ENCODE measurements at regions not wholly inside any gene's neighbourhood (a gene's known extent, or its start where the extent isn't known, plus 50 kb on each side); places are given as distances from the start of the nearest gene placed in this dataset.

GRCh38 chr6:127404594-127405178, 54.5 kb downstream of the KIAA0408 start (continued):
- no peak for TF ChIP-seq HNRNPL (IDR thresholded peaks at IDR 0.05; ENCODE audit: low read depth, low read length)
- TF ChIP-seq ZNF703 (CRISPR knock-in tag; IDR thresholded peaks at IDR 0.05; ENCODE audit: borderline replicate concordance) = no peak
- TF ChIP-seq MXD1 (CRISPR knock-in tag; IDR thresholded peaks at IDR 0.05) = no peak
- no peak for TF ChIP-seq PPARG (CRISPR knock-in tag; conservative IDR thresholded peaks at IDR 0.05)

GRCh38 chr6:127404133-127404532, 55.1 kb downstream of the KIAA0408 start:
- POLR2A ChIA-PET = no interaction called here

More at GRCh38 chr6:127404133-127404532, 55.1 kb downstream of the KIAA0408 start:
- BruUV-seq (replicated peaks) = no TSS peak
- Histone ChIP-seq H3K4me2 (ENCODE audit: low read depth, low read length) (no peak overlapping the region), H3K36me3 (replicated peaks in 1 of 2; ENCODE audit: control insufficient read depth in 1 of 2, insufficient read depth in 2 of 2, low read length in 2 of 2) (no peaks in the 10 kb centered on the region), H3K4me1 (ENCODE audit: insufficient read depth, low read length) (no peaks in the 10 kb centered on the region), H3K27ac (ENCODE audit: extremely low read length, insufficient read depth, low read length) (no peak overlapping the region), H2AFZ (ENCODE audit: low read length) (no peak overlapping the region), H3K79me2 (ENCODE audit: insufficient read depth, low read length) (no peaks in the 10 kb centered on the region), H3K27me3 (ENCODE audit: control insufficient read depth in 1 of 2, insufficient read depth in 2 of 2, low read length in 2 of 2) (no peaks in the 10 kb centered on the region), H3K4me3 (replicated peaks in 1 of 3; ENCODE audit: insufficient read depth in 1 of 3, low read depth in 2 of 3, low read length in 3 of 3) (no peak overlapping the region), H3K9me3 (ENCODE audit: low read length) (no peaks in the 10 kb centered on the region), H4K20me1 (ENCODE audit: insufficient read depth, low read length) (no peaks in the 10 kb centered on the region), H3K9ac (ENCODE audit: insufficient read depth, low read depth, low read length) (no peak overlapping the region)
- no peak for FAIRE-seq
- intact Hi-C loops (cut with micrococcal nuclease; ENCODE audit: unreplicated experiment) = no loop called here
- CTCF ChIA-PET (ENCODE audit: low intra/inter-chr PET ratio, low total read pairs) = no interaction called here
- in situ Hi-C loops (cut with HindIII; ENCODE audit: extremely low pct_ligation_motif_present, low pct_unique_long_range_greater_than_20kb) = no loop called here
- no peak for DNase-seq (ENCODE audit: low spot score)
- no peak for ATAC-seq
- TF ChIP-seq ATAD3A (CRISPR knock-in tag; IDR thresholded peaks at IDR 0.05) (no peak), ZNF501 (CRISPR knock-in tag; IDR thresholded peaks at IDR 0.05) (no peak), CENPT (CRISPR knock-in tag; IDR thresholded peaks at IDR 0.05; ENCODE audit: low read depth) (no peak), MIER2 (CRISPR knock-in tag; IDR thresholded peaks at IDR 0.05) (no peak), NRL (CRISPR knock-in tag; IDR thresholded peaks at IDR 0.05; ENCODE audit: borderline replicate concordance) (no peak), RFX5 (IDR thresholded peaks at IDR 0.05; ENCODE audit: low read depth, low read length) (no peak), ZNF34 (CRISPR knock-in tag; IDR thresholded peaks at IDR 0.05; ENCODE audit: borderline replicate concordance) (no peak), ZNF660 (CRISPR knock-in tag; IDR thresholded peaks at IDR 0.05; ENCODE audit: borderline replicate concordance, low read depth) (no peak), TMF1 (CRISPR knock-in tag; IDR thresholded peaks at IDR 0.05; ENCODE audit: low read depth) (no peak), KDM5B (CRISPR knock-in tag; IDR thresholded peaks at IDR 0.05; ENCODE audit: borderline replicate concordance) (no peak), ZNF879 (CRISPR knock-in tag; IDR thresholded peaks at IDR 0.05) (no peak), ZMAT3 (CRISPR knock-in tag; conservative IDR thresholded peaks at IDR 0.05) (no peak), ZNF720 (CRISPR knock-in tag; IDR thresholded peaks at IDR 0.05) (no peak), KLF16 (CRISPR knock-in tag; IDR thresholded peaks at IDR 0.05) (no peak), ZNF550 (CRISPR knock-in tag; IDR thresholded peaks at IDR 0.05; ENCODE audit: borderline replicate concordance) (no peak), ZMAT5 (CRISPR knock-in tag; IDR thresholded peaks at IDR 0.05; ENCODE audit: borderline replicate concordance, low read depth) (no peak), HDAC1 (CRISPR knock-in tag; IDR thresholded peaks at IDR 0.05) (no peak)
- TF ChIP-seq, protein P1, sequence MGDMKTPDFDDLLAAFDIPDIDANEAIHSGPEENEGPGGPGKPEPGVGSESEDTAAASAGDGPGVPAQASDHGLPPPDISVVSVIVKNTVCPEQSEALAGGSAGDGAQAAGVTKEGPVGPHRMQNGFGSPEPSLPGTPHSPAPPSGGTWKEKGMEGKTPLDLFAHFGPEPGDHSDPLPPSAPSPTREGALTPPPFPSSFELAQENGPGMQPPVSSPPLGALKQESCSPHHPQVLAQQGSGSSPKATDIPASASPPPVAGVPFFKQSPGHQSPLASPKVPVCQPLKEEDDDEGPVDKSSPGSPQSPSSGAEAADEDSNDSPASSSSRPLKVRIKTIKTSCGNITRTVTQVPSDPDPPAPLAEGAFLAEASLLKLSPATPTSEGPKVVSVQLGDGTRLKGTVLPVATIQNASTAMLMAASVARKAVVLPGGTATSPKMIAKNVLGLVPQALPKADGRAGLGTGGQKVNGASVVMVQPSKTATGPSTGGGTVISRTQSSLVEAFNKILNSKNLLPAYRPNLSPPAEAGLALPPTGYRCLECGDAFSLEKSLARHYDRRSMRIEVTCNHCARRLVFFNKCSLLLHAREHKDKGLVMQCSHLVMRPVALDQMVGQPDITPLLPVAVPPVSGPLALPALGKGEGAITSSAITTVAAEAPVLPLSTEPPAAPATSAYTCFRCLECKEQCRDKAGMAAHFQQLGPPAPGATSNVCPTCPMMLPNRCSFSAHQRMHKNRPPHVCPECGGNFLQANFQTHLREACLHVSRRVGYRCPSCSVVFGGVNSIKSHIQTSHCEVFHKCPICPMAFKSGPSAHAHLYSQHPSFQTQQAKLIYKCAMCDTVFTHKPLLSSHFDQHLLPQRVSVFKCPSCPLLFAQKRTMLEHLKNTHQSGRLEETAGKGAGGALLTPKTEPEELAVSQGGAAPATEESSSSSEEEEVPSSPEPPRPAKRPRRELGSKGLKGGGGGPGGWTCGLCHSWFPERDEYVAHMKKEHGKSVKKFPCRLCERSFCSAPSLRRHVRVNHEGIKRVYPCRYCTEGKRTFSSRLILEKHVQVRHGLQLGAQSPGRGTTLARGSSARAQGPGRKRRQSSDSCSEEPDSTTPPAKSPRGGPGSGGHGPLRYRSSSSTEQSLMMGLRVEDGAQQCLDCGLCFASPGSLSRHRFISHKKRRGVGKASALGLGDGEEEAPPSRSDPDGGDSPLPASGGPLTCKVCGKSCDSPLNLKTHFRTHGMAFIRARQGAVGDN (CRISPR knock-in tag; IDR thresholded peaks at IDR 0.05) = no peak

All from HepG2 (cell line).